ENCODE measurements at regions not wholly inside any gene's neighbourhood (a gene's known extent, or its start where the extent isn't known, plus 50 kb on each side); places are given as distances from the start of the nearest gene placed in this dataset.

DNA sequence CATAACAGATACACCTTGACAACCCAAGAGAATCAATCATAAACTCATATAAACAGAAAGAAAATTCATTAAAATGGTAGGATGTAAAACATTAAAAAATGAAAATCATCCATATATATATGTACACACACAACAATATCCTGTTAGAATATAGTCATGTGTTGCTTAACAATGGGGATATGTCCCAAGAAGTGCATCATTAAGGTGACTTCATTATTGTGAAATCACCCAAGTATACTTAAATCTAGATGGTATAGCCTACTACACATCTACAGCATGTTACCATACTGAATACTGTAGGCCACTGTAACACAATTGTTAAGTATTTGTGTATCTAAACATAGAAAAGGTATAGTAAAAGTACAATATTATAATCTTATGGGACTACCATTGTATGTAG is 115.8 kb upstream of the TMEM168 start:
- H3K4me3 ChIP-seq (replicated peaks; ENCODE audit: low read depth, low read length): no peak overlapping the region
- TF ChIP-seq CTCF (IDR thresholded peaks at IDR 0.05; ENCODE audit: low read depth, low read length, missing control alignments): no peak
- DNase-seq (ENCODE audit: extremely low read depth, low read depth): no peak

DNA sequence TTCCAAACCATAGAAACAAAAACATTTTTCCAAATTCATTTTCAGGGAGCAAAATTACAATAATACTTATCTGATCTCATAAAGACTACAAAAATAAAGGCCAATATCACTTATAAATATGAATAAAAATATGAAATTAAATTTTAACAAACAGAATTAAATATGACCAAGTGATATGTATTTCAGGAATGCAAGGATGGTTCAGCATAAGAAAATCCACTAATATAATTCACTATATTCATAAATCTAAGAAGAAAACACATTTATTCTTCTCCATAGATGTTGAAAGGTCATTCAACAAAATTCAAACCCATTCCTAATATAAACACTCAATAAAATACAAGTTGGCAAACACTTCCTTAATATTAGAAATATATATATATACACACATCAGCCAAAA is 115.2 kb upstream of the TMEM168 start:
- TF ChIP-seq CTCF (IDR thresholded peaks at IDR 0.05; ENCODE audit: low read depth, low read length, missing control alignments): no peak
- H3K4me3 ChIP-seq (replicated peaks; ENCODE audit: low read depth, low read length): no peak overlapping the region
- DNase-seq (ENCODE audit: extremely low read depth, low read depth): no peak

DNA sequence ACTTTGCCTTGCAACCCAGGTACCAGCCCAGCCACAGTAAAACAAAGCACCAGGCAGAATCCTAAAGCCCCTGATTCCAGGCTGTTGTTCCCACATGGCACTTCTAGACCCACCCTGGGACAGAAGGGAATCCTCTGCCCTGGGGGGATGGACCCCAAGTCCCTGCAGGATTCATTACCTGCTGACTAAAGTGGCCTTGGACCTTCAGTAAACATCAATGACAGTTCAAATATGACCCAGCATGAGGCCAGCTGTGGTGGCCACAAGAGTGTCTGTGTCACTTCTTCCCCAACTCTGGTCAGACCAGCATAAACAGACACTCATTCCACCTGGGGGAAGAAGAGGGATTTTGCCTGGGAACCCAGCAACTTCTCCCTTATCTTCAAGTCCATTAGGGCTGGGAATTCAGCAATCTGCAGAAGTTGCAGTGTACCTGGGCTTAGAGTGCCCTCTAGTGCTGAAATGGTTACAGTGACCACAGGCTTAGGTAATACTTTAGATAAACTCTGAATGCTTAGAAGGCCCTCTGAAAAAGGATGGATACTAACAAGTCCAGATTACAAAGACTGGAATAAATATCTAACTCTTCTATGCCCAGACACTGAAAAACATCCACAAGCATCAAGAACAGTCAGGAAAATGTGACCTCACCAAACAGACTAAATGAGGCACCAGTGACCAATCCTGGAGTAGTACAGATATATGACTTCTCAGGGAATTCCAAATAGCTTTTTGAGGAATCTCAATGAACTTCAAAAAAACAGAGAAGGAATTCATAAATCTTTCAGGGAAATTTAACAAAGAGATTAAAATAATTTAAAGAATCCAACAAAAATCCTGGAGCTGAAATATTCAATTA is 108.5 kb upstream of the TMEM168 start:
- peak; percentile 80 for TF ChIP-seq CTCF (IDR thresholded peaks at IDR 0.05; ENCODE audit: low read depth, low read length, missing control alignments)
- peak; percentile 65 for DNase-seq (ENCODE audit: extremely low read depth, low read depth)
- H3K4me3 ChIP-seq (replicated peaks; ENCODE audit: low read depth, low read length): no peak overlapping the region

DNA sequence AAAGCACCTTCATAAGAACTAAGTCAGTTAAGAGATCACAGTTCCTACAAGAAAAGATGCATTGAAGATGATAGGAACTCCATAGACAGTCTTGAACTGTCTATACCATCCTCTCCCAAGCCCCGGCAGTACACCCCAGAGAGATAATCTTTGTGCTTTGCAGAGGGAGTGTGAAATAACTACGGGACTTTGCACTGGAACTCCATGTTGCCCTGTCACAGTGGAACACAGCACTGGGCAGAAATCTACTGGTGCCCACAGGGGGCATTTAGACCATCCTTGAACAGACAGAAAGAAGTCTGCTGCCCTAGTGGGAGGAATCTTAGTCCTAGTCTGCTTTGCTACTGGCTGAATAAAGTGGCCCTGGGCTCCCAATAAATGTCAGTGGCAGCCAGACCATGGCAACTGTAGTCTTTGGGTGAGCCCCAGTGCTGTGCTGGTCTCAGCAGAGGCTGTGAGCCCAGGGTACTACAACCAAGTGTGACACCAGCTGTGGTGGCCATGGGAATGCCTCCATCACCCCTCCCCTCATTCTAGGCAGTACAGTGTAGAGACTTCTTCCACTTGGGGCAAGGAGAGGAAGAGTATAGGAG is 107.7 kb upstream of the TMEM168 start:
- no peak overlapping the region for H3K4me3 ChIP-seq (replicated peaks; ENCODE audit: low read depth, low read length)
- TF ChIP-seq CTCF (IDR thresholded peaks at IDR 0.05; ENCODE audit: low read depth, low read length, missing control alignments): no peak
- no peak for DNase-seq (ENCODE audit: extremely low read depth, low read depth)

- TF ChIP-seq CTCF (IDR thresholded peaks at IDR 0.05; ENCODE audit: low read depth, low read length, missing control alignments): no peak
- DNase-seq (ENCODE audit: extremely low read depth, low read depth): no peak
- H3K4me3 ChIP-seq (replicated peaks; ENCODE audit: low read depth, low read length): no peak overlapping the region
These were observed 105.9 kb upstream of the TMEM168 start for GRCh38 chr7:112896026-112896601.

- no peak for TF ChIP-seq CTCF (IDR thresholded peaks at IDR 0.05; ENCODE audit: low read depth, low read length, missing control alignments)
- H3K4me3 ChIP-seq (replicated peaks; ENCODE audit: low read depth, low read length): no peak overlapping the region
- peak; percentile 45 for DNase-seq (ENCODE audit: extremely low read depth, low read depth)
These were observed 102.1 kb upstream of the TMEM168 start for GRCh38 chr7:112892263-112892662.
